HG02623 (cell line): ENCODE measurements at regions not wholly inside any gene's neighbourhood (a gene's known extent, or its start where the extent isn't known, plus 50 kb on each side); places are given as distances from the start of the nearest gene placed in this dataset.

ENCODE experiments used
- ATAC-seq: cut with Tn5 transposase; IDR thresholded peaks from one replicate; pipeline ENCODE4 v1.9.1; 2021; ENCODE audit warnings: moderate library complexity; ENCODE audit not compliant: unreplicated experiment

DNA sequence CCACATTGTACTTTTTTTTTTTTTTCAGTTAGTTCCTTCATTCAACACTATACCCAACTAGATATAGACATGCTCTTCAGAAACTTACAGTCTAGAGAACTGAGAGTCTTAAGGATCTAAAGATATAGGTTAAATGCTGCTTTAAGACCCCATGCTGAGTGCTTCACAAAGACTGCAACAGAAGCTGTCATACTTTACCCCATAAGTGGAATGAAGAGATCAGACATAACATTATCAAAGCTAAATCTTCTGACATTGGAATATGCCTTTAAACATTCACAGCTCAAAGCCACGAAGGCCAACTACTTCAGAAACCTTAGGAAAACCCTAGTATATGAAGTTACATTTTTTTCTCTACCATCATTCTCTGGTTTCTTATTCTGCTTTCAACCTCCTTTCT, 666.4 kb downstream of the KCNT2 start:
- ATAC-seq, result no peak

DNA sequence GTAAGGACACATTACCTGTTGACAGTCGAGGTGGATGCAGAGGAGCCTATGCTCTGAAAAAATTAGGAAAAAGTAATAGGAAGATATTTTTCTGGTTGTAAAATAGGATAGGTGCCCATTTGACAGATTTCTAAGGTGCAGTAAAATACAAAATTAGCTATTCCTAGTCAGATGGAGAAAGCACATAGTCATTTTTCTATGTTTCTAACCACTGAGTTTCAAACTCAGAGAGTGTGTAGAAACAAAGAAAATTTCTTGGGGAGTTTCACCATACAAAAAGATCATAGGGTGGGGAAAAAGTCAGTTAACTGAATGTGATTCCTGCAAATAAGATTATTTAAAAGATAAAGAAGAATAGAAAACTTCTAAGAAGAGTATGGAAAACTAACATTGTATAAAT, 666.9 kb downstream of the KCNT2 start:
- no peak for ATAC-seq

DNA sequence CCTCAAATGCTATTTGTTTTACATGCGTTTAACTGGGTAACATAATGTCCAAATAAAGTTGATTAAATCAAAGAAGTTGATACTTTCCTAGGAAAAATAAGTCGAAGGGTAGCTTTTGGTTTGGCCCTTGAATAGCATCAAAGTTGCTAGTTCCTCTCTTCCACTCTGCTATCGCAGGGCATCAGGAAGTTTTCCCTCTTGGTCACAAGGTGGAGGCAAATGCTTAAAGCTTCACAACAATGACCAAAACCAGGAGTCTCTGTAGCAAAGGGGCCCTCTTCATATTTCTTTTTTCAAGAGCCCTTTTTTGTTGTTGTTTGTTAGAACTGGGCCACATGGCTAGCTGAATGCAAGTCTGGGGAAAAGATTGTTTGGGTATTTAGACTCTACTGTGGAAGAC, 668.4 kb downstream of the KCNT2 start:
- ATAC-seq, result no peak

DNA sequence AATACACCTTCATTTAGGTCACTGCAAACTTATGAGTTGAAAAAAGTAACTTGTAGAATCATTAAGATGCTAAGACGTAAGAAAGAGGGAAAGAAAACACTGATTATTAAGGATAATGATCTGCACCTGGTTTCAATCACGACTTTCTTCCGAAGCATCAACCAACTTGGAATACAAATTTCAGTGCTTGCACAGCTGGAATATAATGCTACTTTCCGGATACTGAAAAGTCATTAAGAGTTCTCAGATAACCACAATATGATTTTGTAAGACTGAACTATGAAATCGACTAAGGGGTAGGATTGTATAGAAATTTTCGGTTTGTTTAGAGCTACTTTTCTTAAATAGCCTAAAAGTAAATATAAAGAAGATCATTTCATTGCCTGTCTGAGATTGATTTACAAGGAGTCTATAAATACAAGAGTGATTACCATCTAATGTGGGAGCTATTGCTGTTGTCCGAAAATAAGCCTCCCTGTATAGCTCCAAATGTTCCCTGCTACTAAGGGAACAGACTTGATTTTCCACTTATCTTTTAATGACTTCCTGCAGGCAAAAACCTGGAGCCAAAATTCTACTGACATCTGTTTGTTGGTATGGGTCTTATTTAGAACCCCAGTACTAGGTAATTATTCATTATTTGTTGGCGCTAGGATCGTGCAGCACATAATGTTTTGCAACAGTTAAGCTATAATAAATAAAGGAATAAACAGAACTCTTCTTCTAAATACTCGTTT, 673.3 kb downstream of the KCNT2 start:
- ATAC-seq, result no peak

DNA sequence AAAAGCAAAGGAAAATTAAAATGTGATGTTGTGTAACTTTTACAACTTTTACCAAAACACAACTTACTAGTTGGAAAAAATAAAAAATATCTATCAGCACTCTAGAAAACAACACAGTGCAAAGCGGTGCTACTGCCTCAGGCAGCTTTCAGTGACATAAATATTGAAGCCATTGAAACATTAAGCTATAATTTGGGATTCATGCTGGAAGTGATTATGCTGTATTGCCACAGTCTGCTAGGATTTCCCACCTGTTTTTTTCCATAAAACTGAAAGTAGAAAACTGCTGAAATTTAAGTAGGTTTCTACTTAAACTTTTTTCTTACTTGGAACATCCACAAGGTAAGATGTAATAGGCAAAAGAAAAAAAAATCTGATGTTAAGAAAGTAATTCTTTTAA, 674.4 kb downstream of the KCNT2 start:
- ATAC-seq, result no peak

DNA sequence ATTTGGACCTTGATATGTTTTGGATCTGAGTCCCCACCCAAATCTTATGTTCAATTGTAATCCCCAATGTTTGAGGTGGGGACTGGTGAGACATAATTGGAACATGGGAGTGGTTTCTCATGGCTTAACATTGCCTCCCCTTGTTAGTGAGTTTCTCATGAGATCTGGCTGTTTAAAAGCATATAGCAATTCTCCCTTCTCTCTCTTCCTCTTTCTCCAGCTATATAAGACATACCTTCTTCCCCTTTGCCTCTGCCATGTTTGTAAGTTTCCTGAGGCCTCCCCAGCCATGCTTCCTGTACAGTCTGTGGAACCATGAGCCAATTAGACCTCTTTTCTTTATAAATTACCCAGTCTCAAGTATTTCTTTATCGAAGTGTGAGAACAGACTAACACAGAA, 692.4 kb downstream of the KCNT2 start:
- ATAC-seq, result no peak

DNA sequence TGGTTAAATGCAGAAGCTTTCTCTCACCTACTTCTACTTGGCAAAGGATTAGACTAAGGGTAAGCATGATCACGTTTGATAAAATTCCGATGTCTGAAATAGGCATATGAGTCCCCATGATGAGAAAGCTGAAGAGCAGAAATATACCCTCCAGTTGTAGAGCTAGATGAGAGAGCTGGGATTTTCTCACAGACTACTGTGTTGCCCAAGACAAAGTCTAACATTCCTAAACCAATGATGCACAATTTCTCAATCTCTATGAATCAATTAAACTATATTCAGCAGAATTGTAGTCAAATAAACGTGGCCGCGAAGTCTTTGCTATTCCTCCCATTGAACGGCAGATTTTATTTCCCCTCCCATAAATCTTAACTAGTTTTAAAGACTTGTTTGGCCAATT, 699.2 kb downstream of the KCNT2 start:
- no peak for ATAC-seq

DNA sequence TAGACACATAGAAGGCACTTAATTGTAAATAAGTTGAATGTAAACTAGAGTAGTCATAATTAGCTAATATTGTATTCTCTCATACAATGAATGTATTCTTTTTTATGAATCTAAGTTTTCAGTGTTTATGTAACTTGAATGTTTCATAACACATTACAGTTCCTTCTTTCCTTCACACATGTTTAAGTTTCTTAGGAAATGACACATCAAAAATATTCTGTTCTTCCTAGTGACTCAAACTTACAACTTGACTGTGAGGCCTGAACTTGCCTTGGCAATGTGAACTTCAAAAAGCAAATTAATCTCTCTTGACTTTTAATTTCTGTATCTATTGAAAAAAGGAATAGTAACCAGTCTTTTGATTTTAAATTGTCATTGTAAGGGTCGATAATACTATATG, 700.1 kb downstream of the KCNT2 start:
- no peak for ATAC-seq

DNA sequence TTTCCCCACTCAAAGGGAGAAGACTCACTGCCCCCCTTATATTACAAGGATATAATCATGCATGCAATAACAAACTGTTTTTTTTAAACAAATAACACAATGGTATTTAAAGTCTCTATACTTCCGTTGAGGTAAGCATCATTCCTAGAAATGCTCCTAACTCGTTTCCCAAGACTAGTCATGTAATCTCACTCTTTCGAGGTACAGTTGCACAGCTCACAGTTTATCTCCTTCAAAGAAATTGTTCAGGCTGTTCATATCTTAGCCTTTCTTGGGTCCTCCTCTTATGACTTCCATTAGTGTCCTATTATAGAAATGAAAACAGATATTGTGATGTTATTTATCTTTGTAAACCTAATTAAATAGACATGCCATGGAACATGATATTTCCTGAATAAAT, 705.0 kb downstream of the KCNT2 start:
- ATAC-seq, result no peak

DNA sequence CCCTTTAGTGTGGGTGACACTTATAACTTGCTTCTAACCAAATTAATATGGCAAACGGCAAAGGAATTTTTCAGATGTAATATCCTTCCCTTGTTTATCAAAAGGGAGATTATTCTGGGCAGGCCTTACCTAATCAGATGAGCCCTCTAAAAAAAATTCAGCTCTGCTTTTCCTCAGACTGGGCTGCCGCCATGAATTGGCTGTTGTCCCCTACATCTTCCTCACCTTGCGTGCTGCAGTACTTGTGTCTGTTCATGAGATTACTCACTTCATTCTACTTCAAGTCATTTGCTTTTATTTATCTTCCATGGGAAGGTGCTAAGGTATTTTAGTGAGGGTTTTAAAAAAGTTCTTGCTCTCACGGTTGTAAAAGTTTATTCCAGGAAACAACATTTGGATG, 705.5 kb downstream of the KCNT2 start:
- no peak for ATAC-seq

DNA sequence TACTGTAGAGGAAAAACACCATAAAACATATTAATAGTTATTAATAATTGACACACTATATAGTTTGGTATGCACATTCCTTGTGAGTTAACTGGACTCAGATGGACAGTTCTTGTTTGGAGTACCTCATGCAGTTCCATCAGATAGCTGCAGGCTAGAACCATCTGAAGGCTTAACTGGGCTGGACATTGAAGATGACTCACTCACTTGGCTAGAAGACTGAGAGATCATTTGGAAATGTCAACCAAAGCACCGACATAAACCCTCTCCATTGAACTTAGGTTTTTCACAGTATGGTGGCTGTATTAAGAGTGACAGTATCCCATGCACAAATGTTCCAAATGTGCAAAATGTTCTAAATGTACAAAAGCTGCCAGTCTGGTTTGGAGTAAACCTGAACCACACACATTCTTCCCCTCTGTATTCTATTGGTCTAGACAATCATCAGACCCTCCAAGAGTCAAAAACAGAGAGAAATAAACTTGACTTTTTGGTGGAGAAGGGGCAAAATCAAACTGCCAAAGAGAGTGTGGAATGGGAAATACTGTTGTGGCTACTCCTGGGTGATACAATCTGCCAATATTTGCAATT, 708.4 kb downstream of the KCNT2 start:
- no peak for ATAC-seq

DNA sequence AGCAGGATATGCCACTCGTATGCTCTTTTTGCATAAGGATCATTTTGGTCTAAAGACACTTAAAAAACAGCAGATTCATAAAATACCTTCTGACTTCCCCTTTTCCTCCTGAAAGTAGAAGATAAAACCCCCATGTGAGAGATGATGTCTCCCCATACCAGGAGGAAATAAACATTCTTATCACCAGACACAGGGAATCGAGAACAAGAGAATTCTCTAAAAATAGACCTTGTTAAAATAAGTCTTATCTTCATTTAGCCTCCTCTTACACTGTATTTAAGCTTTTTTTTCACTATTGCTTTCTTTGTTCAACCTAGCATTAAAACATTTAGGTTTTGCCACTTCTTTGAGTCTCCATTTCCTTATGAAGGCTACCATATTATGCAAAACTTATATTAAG, 709.3 kb downstream of the KCNT2 start:
- ATAC-seq, result no peak

DNA sequence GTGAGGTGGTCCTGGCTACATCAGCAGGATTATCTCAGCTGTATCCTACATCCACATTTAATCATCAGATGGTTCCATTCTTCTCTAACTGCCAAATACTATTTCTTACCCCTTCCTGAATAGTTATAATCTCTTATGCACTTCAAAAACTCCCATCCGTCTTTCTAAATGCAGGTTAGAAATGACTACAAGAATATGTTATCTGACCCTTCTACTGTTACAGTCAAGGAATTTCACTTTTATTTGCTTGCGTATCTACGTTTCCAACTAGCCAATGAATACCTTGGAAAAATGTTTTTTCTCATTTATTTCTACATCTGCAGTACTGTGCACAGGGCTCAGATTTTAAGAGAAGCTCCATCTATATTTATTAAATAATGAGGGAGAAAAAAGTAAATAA, 709.9 kb downstream of the KCNT2 start:
- ATAC-seq, result no peak

DNA sequence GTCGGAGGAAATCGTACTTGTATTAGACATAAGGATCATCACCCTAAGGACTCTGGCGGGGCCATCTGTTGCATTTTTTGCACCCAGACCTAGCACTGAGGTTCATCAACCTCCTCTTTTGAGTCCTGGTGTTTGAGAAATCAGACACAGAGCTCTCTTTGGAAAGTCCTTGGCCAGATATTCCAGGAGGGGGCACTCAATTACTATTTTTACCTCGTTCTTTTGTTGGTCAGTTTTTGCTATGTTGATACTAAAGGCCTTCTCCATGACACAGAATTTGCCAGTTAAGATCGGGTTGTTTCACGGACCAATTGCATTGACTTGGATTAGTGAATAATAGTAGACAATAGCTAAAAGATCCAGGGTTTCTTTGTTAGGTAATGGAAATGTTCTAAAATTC, 711.2 kb downstream of the KCNT2 start:
- ATAC-seq, result no peak

DNA sequence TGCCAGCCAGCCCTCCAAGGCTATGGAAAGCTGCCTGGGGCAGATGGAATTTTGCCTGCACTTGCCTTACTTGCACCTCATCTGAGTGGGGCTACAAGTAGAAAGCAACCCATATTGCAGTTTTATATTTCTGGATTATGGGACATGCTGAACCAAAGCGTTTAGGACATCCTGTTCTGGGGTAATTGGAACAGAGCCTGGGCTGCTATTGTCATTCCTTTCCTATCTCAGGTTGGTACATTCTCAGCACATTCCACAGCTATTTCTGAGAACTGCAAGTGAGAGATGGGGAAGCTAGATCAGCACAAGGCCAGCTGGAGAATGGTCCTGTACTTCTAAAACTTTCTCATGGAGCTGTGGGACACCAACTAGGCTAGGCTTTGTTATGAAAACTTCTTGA, 713.8 kb downstream of the KCNT2 start:
- ATAC-seq, result no peak

DNA sequence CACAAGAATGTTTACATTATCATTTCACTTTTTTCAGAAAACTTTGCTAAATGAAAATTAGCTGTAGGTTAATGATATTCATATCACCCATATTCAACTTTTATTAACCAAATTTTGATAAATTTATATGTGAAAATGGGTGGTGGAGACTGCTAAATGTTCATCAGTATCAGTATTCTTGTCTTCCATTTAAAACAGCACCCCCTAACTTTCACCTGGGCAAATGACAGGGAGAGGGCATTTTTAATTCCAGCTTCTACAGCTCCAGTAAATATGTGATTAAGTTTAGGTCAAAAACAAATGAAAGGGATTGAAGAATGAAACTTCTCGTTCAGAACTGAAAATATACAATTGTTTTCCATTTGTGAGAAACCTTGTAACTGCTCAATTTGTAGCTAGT, 722.2 kb downstream of the KCNT2 start:
- ATAC-seq, result no peak

DNA sequence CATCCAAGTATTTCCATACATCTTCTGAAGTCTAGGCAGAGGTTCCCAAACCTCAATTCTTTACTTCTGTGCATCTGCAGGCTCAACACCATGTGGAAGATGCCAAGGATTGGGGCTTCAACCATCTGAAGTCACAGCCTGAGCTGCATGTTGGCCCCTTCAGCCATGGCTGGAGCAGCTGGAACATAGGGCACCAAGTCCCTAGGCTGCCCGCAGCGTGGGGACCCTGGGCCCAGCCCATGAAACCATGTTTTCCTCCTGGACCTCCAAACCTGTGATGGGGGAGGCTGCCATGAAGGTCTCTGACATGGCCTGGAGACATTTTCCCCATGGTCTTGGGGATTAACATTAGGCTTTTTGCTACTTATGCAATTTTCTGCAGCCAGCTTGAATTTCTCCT, 729.8 kb downstream of the KCNT2 start:
- no peak for ATAC-seq

DNA sequence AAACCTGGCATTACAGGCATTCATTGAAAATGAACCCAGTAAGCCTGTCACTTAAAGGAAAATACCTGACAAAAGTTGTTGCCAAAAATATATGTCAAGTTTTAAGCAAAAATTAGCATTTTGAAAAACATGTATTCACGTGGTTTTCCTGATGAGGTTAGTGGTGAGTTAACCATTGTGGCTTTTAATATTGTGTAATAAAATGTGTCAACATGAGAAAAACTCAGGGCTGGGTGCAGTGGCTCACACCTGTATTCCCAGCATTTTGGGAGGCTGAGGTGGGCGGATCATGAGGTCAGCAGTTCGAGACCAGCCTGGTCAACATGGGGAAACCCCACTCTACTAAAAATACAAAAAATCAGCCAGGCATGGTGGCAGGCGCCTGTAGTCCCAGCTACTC, 731.4 kb downstream of the KCNT2 start:
- ATAC-seq, result no peak

DNA sequence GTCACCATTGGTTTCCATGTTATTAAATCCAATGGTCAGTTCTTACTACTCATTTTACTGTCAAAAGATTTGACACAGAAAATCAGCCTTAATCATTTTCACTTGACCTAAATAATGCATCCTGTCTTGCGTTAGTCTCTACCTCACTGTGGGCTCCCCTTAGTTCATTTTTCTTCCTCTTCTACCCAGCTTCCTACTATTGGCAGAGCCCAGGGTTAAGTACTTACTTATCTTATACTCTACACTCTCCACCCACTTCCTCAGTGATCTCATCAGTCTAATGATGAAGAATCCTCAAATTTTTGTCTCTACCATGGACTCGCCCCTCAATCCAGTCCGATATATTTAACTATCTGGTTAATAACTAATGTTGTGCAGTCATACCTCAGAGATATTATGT, 735.9 kb downstream of the KCNT2 start:
- no peak for ATAC-seq

DNA sequence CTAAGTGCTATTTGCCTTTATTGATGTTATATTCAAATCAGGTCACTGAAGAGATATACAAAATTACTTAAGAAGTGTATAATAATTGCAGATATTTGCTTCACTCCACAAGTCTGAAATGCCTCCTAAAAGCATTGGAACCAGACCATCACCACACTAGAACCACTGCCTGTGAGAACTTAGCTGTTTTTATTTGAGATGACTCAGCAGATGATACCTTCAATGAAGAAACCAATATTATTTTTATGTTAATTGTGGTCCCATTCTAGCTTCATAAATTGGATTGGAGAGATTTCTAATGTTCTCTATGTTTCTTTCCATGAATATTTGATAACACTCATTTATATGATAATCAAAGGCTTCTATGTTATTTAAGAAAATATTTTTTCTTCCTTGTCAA, 740.6 kb downstream of the KCNT2 start:
- ATAC-seq, result no peak

DNA sequence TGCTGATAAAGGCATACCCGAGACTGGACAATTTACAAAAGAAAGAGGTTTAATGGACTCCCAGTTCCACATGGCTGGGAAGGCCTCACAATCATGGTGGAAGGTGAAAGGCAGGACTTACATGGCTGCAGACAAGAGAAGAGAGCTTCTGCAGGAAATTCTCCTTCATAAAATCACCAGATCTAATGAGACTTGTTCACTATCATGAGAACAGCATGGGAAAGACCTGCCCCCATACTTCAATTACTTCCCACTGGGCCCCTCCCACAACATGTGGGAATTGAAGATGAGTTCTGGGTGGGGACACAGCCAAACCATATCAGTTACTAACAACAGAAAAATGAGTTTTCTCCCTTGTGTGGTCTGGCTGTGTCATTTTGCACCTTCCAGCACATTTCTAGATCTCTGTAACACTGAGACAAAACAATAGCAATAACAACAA, 741.4 kb downstream of the KCNT2 start:
- ATAC-seq, result no peak

DNA sequence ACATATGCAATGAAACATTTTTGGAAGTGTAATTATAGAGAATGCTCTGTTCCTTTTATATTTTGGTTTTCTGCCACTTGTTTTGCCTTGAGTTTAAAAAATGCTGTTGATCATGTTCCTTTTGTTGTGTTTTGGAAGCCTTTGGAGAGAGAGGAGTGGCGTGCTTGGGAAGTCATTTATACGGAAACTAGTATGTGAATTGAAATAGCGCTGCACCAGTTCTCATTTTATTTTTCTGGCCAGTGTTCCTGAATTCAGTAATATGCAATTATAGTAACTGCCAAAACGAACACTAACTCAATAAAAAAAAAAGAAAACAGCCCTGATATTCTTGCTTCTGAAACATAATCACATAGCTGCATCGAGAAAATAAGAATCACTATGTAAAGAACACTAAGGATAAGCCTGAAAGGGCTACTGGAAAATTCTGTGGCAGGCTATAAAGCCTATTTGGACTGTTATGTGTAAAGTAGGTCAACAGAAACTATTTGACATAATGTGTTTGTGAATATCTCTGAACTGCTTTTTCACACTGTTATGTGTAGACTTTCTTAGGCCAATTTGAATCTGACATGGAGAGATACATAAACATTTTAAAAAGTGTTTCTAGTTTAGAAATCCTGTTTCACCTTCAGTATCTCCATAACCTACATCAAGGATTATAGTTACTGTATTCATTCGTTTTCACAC, 742.0 kb downstream of the KCNT2 start:
- no peak for ATAC-seq
